ENCODE measurements at regions not wholly inside any gene's neighbourhood (a gene's known extent, or its start where the extent isn't known, plus 50 kb on each side); places are given as distances from the start of the nearest gene placed in this dataset.

DNA sequence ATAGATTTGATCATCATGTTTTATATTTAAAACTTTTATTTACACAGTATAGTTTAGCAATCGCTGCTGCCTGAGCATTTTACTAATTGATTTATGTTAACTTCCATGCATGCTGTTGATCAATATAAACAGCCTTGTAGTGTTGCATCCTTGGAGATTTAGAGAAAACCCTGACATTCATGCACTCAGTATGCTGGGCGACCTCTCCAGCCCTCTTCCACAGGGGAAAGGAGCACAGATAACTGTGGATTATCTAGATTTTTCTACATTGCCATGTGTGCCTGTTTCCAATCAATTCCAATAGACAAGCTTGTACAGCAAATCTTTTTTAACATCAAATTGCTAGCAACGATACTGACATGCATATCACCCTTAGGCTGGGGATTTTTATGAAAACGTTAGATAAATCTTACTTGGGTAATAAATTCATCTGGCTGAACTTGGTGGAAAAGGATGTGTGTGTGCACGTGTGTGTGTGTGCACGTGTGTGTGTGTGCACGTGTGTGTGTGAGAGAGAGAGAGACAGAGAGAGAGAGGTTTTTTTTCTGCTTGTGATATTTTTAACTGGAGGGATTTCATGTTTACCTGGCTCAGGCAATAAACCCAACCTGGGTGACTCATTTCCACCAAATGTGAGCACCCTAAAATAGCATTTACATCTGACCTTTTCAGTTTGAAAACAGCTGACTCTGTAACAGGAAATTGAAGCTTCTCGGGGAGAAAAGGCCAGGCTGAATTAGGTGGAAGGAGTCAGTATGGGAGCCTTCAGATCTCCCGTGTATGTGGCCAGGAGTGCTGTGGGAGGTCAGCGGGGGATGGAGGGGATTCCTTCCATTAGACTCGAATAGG is 339.8 kb downstream of the PRDM2 start:
- DNase-seq: no peak

DNA sequence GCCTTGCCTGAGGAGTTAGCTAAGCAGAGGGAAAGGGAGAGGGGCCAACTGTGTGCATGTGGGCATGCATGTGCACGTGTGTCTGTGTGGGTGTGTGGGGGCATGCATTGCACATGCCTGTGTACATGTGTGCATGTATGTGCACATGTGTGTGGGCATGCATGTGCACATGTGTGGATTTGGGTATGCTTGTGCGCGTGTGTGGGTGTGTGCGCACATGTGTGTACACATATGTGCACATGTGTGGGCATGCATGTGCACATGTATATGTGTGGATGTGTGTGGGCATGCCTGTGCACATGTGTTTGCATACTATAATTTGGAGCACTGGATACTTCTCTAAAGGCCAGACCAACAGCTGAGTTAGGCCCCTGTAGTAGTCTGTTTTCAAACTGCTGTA is 350.0 kb downstream of the PRDM2 start:
- no peak for DNase-seq

DNA sequence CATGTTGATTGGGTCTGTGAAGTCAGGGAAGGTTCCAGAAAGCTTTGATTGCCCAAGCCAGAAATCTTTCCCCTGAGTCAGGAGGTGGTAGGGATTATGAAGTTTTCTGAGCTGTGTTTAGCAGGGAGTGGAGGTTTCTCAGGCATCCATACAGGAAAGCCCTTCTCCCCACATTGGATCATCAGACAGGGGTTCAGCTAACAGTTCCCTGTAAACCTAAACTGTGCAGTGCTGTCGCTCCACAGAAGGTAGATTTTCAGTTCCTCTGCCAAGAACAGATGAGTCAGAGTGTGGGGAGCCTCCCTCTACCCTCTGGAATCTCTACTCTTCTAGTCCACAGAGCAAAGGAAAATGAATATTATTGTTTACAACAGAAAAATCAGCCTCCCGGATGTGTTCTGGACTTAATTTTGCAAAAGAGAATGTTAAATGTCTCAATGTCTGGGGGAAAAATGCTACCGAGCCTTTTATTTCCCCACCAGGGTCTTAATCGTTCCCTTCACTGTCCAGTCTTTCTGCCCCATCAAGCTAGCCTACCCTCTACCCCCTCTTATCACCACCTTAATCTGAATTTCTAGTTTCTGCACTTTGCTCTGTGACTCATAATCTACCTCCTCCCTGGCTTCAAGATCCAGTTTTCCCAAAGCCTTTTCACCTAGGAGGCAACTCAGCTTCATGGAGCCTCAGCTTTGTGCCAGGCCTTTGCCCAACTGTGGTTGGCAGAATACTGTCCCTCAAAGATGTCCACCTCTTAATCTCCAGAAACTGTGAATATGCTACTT is 355.6 kb downstream of the PRDM2 start:
- DNase-seq: no peak

GRCh38 chr1:14057640-14058039 is 357.7 kb downstream of the PRDM2 start:
- DNase-seq: no peak

DNA sequence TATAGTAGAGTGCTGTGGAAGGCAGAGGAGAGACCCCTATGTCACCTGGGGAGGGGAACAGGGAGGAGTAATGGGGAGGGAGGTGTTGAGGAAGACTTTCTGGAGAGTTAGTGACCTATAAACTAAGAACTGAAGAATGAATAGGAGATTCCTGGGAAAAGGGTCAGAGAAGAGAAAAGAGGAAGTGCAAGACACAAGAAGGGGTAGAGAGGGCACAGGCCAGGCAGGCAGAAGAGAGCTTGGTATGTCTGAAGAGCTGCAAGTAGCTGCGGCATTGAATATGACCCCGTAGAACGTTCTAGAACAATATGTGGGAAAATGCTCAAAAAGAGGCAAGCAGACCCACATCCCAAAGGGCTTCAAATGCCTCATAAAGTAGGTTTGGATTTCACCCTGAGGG is 361.2 kb downstream of the PRDM2 start:
- no peak for DNase-seq

- no peak for DNase-seq
Measured at GRCh38 chr1:14061722-14062121, 361.7 kb downstream of the PRDM2 start.

DNA sequence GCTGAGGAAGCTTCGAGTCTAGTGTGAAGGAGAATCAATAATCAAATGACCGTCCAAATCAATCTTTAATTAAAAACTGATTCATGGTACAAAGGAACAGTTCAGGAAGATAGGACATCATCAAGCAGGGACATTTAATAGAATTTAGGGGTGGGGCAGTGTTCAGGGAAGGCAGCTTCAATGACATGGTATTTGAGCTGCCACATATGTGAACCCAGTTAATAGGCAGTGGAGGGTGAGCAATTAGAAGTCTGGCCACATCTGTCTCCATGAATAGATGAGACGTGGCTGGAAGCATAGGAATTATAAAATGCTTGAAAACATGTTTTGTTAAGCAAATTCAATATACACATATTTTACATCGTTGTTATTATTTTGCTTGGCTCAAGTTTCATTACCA is 362.7 kb downstream of the PRDM2 start:
- no peak for DNase-seq

- DNase-seq: peak; percentile 11
Measured at GRCh38 chr1:14064649-14065442, 364.9 kb downstream of the PRDM2 start.

DNA sequence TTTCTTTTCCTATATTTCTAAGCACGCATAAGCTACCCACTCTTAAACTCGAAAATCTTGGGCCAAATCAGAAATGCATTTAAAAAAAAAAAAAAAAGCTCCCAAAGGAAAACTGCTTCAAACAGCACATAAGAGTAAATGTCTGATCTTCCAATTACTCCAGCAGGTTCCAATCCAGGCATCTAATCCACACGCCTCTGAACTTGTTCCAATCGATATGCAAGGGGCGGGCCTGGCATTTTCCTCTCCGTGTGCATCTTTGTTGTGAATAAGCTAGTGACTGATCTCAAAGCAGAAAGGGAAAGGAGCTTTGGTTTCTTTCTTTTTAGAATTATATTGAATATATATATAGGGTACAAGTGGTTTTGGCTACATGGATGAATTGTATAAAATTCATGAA is 365.5 kb downstream of the PRDM2 start:
- no peak for DNase-seq

GRCh38 chr1:14067036-14067435 is 367.0 kb downstream of the PRDM2 start:
- no peak for DNase-seq

- no peak for DNase-seq
Measured at GRCh38 chr1:14067711-14068110, 367.7 kb downstream of the PRDM2 start.

- DNase-seq: no peak
Measured at GRCh38 chr1:14071581-14071980, 371.6 kb downstream of the PRDM2 start.

- DNase-seq: no peak
Measured at GRCh38 chr1:14080653-14081052, 380.7 kb downstream of the PRDM2 start.

GRCh38 chr1:14082331-14082730 is 382.3 kb downstream of the PRDM2 start:
- no peak for DNase-seq

DNA sequence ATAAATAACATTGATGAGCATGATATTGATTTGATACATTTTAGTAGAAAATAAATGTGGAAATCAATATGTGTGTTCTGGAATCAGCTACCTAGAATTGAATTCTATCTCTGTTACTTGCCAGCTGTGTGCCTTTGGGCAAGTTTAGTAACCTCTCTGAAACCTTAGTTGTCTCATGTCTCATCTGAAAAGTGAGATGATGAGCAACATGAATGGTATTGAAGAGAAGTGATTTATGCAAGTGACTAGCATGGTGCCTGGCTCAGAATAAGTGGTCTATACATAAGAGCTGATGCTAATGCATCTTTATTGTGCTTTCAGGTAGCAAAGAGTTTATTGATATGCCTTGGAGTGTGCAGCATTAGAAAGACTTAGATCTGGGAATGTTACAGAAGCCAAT is 383.3 kb downstream of the PRDM2 start:
- no peak for DNase-seq

- no peak for DNase-seq
Measured at GRCh38 chr1:14083706-14084105, 383.7 kb downstream of the PRDM2 start.

DNA sequence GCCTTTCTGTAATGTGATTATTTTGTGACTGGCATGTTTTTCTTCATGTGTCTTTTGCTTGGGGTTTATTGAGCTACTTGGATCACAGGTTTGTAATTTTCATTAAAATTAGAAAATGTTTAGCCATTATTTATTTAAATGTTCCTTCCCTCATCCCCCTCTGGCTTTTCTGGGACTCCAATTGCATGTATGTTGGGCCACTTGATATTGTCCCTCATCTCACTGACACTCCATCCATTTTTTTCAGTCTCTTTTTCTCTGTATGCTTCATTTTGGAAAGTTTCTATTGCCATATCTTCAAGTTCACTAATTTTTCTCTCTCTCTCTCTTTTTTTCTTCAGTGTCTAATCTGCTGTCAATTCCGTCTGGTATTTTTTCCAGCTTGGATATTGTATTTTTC is 390.1 kb downstream of the PRDM2 start:
- DNase-seq: no peak

GRCh38 chr1:14090531-14090930 is 390.5 kb downstream of the PRDM2 start:
- DNase-seq: no peak

DNA sequence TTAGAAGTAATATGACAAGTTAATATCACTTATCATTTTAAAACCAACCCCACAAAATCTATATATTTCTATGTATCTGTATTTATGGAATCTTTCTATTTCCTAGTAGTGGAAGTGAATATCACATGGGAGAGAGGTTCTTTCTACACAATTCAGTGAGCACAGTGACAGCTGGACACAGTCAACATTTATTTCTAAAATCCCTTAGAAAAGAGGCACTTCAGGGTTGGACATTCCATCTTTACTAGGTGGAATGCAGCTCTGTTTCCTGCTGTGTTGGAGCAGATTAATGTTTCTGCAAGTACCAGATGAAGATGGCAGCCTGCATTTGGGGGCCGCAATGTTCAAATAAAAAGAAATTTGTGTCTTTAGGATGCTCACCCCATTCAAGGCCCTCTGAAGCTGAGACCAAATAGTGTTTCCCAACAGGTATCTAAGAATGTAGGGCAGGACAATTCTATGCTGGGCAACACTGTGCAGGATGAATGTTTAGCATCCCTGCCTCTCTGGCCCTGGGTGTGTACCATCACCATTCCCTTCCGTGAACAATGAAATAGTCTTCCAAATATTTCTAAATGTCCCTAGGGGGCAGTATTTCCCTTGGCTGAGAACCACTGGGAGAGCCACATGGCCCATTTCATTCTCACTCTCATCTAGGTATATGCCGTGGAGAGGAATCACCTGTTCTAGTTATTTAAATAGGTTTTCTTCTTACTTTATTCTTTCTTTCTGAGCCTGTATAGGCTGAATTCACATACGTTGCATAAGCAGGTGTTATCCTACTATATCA is 394.8 kb downstream of the PRDM2 start:
- peak; percentile 31 for DNase-seq

GRCh38 chr1:14098294-14098913 is 398.4 kb downstream of the PRDM2 start:
- no peak for DNase-seq

GRCh38 chr1:14100444-14100843 is 400.5 kb downstream of the PRDM2 start:
- no peak for DNase-seq
